ENCODE measurements at regions not wholly inside any gene's neighbourhood (a gene's known extent, or its start where the extent isn't known, plus 50 kb on each side); places are given as distances from the start of the nearest gene placed in this dataset.

DNA sequence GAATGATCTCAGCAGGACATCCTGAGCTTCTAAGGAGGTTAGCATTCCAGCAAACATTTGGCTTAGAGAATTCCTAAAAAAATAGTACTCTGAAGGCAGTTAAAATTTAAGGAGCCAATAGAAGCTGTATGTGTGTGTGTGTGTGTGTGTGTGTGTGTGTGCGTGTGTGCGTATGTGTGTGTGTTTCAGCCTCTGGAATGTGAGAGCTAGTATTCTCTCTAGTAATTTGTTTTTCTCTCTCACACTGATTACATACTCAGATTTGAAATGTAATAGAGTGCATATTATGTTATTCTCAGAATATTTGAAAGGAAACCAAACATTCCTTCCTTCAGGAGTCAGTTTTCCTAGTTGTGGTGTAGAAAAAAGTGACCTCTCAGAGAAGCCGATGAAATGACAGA is 279.6 kb downstream of the TMEM38B start:
- TF ChIP-seq, protein P1, sequence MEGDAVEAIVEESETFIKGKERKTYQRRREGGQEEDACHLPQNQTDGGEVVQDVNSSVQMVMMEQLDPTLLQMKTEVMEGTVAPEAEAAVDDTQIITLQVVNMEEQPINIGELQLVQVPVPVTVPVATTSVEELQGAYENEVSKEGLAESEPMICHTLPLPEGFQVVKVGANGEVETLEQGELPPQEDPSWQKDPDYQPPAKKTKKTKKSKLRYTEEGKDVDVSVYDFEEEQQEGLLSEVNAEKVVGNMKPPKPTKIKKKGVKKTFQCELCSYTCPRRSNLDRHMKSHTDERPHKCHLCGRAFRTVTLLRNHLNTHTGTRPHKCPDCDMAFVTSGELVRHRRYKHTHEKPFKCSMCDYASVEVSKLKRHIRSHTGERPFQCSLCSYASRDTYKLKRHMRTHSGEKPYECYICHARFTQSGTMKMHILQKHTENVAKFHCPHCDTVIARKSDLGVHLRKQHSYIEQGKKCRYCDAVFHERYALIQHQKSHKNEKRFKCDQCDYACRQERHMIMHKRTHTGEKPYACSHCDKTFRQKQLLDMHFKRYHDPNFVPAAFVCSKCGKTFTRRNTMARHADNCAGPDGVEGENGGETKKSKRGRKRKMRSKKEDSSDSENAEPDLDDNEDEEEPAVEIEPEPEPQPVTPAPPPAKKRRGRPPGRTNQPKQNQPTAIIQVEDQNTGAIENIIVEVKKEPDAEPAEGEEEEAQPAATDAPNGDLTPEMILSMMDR (IDR thresholded peaks at IDR 0.05), result no peak
- no peak for TF ChIP-seq POLR2A (IDR thresholded peaks at IDR 0.05)
- TF ChIP-seq EP300 (IDR thresholded peaks at IDR 0.05), result no peak
- TF ChIP-seq POLR2AphosphoS5 (IDR thresholded peaks at IDR 0.05), result no peak
